Ishikawa (cell line): ENCODE measurements at regions not wholly inside any gene's neighbourhood (a gene's known extent, or its start where the extent isn't known, plus 50 kb on each side); places are given as distances from the start of the nearest gene placed in this dataset.

Experiments
- CEBPB ChIP-seq: IDR thresholded peaks from 2 replicates; pipeline ENCODE4 v1.6.1; 2012
- CREB1 ChIP-seq: IDR thresholded peaks from 2 replicates; pipeline ENCODE4 v1.6.1; 2012; ENCODE audit warnings: low read depth
- EGR1 ChIP-seq: IDR thresholded peaks from 2 replicates; pipeline ENCODE4 v1.6.1; 2012
- EP300 ChIP-seq: IDR thresholded peaks from 2 replicates; pipeline ENCODE4 v1.6.1; 2012; ENCODE audit warnings: borderline replicate concordance
- FOXM1 ChIP-seq: IDR thresholded peaks from 2 replicates; pipeline ENCODE4 v1.6.1; 2012; ENCODE audit warnings: low read depth, borderline replicate concordance
- NFIC ChIP-seq: IDR thresholded peaks from 2 replicates; pipeline ENCODE4 v1.6.1; 2012
- RAD21 ChIP-seq: IDR thresholded peaks from 2 replicates; pipeline ENCODE4 v1.6.1; 2012; ENCODE audit warnings: low read depth
- TAF1 ChIP-seq: IDR thresholded peaks from 2 replicates; pipeline ENCODE4 v1.6.1; 2012; ENCODE audit warnings: low read depth, mild to moderate bottlenecking
- TCF12 ChIP-seq: IDR thresholded peaks from 2 replicates; pipeline ENCODE4 v1.6.1; 2012; ENCODE audit warnings: low read depth
- TEAD4 ChIP-seq: IDR thresholded peaks from 2 replicates; pipeline ENCODE4 v1.6.1; 2012
- YY1 ChIP-seq: IDR thresholded peaks from 2 replicates; pipeline ENCODE4 v1.6.1; 2012; ENCODE audit warnings: low read depth
- ZBTB7A ChIP-seq: IDR thresholded peaks from 2 replicates; pipeline ENCODE4 v1.6.1; 2012; ENCODE audit warnings: low read depth
- TF ChIP-seq, protein P1 (sequence below): IDR thresholded peaks from 2 replicates; pipeline ENCODE4 v1.6.1; 2012
- TF ChIP-seq, protein P2 (sequence below): IDR thresholded peaks from 2 replicates; pipeline ENCODE4 v1.6.1; 2012
- TF ChIP-seq, protein P3 (sequence below): IDR thresholded peaks from 2 replicates; pipeline ENCODE4 v1.6.1; 2012; ENCODE audit warnings: low read depth, mild to moderate bottlenecking

GRCh38 chr13:34413538-34414210 lies 528.4 kb upstream of the NBEA start:
- TF ChIP-seq EP300 (no peak), FOXM1 (no peak), NFIC (no peak), EGR1 (no peak), CREB1 (no peak), ZBTB7A (no peak), YY1 (no peak), TAF1 (no peak), TEAD4 (no peak), TCF12 (no peak), RAD21 (no peak), CEBPB (no peak)
- TF ChIP-seq, protein P1, sequence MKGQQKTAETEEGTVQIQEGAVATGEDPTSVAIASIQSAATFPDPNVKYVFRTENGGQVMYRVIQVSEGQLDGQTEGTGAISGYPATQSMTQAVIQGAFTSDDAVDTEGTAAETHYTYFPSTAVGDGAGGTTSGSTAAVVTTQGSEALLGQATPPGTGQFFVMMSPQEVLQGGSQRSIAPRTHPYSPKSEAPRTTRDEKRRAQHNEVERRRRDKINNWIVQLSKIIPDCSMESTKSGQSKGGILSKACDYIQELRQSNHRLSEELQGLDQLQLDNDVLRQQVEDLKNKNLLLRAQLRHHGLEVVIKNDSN: no peak
- TF ChIP-seq, protein P2, sequence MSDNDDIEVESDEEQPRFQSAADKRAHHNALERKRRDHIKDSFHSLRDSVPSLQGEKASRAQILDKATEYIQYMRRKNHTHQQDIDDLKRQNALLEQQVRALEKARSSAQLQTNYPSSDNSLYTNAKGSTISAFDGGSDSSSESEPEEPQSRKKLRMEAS: no peak
- TF ChIP-seq, protein P3, sequence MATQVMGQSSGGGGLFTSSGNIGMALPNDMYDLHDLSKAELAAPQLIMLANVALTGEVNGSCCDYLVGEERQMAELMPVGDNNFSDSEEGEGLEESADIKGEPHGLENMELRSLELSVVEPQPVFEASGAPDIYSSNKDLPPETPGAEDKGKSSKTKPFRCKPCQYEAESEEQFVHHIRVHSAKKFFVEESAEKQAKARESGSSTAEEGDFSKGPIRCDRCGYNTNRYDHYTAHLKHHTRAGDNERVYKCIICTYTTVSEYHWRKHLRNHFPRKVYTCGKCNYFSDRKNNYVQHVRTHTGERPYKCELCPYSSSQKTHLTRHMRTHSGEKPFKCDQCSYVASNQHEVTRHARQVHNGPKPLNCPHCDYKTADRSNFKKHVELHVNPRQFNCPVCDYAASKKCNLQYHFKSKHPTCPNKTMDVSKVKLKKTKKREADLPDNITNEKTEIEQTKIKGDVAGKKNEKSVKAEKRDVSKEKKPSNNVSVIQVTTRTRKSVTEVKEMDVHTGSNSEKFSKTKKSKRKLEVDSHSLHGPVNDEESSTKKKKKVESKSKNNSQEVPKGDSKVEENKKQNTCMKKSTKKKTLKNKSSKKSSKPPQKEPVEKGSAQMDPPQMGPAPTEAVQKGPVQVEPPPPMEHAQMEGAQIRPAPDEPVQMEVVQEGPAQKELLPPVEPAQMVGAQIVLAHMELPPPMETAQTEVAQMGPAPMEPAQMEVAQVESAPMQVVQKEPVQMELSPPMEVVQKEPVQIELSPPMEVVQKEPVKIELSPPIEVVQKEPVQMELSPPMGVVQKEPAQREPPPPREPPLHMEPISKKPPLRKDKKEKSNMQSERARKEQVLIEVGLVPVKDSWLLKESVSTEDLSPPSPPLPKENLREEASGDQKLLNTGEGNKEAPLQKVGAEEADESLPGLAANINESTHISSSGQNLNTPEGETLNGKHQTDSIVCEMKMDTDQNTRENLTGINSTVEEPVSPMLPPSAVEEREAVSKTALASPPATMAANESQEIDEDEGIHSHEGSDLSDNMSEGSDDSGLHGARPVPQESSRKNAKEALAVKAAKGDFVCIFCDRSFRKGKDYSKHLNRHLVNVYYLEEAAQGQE: no peak

DNA sequence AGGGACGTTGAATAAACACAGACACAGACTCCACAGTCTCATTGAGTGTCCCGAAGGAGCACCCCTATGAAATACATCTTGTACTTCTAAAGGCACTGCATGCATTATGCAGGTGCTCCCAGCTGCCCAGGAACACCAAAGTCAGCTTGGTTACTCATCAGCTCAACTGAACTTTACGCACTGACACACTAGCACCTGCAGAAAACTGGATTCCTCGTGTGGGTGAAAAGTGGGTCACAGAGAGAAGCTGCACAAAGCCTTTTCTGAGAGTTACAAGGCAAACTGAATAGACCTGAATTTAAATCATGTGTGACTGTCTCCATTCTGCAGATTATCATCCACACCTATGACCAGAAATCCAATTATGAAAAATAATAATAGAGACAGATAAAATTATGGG lies 527.5 kb upstream of the NBEA start:
- no peak for TF ChIP-seq TEAD4
- no peak for TF ChIP-seq RAD21
- no peak for TF ChIP-seq NFIC
- TF ChIP-seq, protein P3: no peak
- no peak for TF ChIP-seq EP300
- no peak for TF ChIP-seq FOXM1
- TF ChIP-seq CEBPB: no peak
- TF ChIP-seq, protein P1: no peak
- TF ChIP-seq, protein P2: no peak
- no peak for TF ChIP-seq CREB1
- no peak for TF ChIP-seq TAF1
- no peak for TF ChIP-seq ZBTB7A

DNA sequence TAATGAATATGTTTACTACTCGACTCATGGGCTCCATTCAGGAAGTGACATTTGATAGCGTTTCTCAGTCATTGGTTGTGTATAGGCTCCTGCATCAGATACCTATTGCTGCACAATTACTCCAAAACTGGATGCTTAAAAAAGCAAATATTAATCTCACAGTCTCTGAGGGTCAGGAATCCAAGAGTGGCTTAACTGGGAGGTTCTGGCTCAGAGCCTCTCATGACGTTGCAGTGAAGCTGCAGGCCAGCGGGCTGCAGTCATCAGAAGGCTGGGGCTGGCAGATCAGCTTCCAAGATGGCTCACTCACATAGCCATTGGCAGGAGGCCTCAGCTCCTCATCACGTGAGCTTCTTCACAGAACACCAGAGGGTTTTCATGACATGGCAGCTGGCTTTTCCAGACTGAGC lies 525.1 kb upstream of the NBEA start:
- TF ChIP-seq CEBPB (no peak), EP300 (no peak), TEAD4 (no peak), FOXM1 (no peak), RAD21 (no peak), EGR1 (no peak), TCF12 (no peak), CREB1 (no peak), TAF1 (no peak)
- TF ChIP-seq, protein P3: no peak

DNA sequence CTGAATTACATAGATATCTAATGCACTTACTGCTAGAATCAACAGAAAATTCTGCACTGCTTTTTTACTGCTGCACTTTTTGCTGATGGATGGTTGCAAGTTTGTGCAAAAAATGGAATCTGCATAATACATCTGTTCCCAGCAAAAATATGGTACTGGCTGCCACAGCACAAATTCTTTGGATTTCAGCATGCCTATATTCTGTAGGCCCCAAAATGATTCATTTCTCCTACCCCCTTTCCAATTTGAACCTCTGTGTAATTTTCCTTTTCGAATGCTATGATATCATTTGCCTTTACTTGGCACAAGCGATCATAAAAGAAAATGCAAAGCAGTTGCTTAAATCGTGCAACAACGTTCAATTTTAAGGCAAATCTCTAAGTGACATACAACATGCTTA lies 524.2 kb upstream of the NBEA start:
- TF ChIP-seq EP300 (no peak), TEAD4 (no peak), YY1 (no peak), ZBTB7A (no peak)
- TF ChIP-seq, protein P2: no peak
- TF ChIP-seq, protein P1: no peak
